Myocyte (in vitro differentiated cells): ENCODE measurements at regions not wholly inside any gene's neighbourhood (a gene's known extent, or its start where the extent isn't known, plus 50 kb on each side); places are given as distances from the start of the nearest gene placed in this dataset.
"Not testable (repeated sequence)": the region's sequence is repeated elsewhere in the genome, so short reads cannot be mapped to it uniquely, and the experiment has no call there.

ENCODE experiments used
- DNase-seq: peaks from one replicate; pipeline ENCODE4 v3.0.0-alpha.2; 2012; ENCODE audit warnings: low read depth

DNA sequence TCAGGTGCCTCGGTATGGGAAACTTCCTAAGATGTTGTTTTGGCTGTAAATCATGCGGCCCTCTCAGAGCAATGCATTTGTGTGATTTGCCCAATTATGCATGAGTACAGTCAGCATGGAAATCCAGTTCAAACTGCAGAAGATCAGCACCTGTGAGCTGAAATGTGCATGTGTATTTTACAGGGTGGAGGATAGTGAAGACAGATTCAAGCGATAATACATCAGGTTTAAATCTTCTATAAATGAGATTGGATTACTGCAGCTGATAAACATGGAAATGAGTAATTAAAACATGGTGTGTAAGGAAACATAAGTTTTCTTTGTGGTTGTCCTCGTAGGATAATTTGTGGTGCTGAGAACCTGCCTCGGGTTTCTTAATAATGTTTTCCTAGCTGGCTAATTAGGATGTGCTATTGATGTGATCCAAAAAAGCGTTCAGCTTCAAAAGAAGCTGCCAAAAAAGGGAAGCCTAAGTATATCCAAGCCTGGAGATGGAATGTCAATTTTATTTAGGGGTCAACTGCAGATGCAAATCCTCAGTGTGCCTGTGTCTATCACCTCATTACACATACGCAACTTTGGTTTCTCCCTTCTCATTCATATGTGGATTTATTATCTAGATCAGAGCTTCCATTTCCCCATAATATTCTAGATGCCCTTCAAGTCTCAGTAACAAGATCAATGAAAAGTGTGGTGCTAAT, 117.1 kb upstream of the CCDC28A start:
- no peak for DNase-seq

DNA sequence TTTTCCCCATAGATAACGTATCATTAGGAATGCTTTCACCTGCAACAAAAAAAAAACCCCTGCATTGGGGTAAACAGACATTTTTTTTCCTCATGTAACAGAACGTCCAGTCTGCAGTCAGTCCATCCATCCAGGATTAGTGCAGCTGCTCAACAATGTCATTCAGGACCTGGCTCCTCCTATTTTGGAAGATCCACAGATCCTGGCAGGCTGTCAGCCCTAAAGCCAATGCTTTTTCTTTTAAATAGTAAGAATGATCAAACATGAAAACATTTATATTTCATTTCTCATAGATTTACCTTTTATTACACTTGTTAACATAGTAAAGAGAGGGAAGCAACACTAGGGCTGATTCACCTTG, 116.5 kb upstream of the CCDC28A start:
- peak; percentile 82 for DNase-seq

DNA sequence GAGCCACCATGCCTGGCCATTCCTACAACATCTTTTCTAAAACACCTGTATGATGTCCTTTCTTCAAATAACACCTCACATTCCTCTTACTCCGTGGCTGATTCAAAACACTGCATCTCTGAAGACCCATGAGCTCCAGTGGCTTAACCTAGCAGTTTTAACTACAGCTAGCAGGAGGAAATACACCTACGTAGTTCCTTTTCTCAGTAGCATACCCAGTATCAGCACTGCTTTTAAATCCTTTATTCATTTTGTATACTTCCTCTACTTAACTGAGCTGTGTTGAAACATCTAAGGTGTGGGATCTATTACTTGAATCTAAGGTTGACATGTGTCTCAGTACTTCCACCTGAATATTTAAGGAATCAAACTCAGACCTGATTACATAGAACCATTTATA, 113.6 kb upstream of the CCDC28A start:
- no peak for DNase-seq

DNA sequence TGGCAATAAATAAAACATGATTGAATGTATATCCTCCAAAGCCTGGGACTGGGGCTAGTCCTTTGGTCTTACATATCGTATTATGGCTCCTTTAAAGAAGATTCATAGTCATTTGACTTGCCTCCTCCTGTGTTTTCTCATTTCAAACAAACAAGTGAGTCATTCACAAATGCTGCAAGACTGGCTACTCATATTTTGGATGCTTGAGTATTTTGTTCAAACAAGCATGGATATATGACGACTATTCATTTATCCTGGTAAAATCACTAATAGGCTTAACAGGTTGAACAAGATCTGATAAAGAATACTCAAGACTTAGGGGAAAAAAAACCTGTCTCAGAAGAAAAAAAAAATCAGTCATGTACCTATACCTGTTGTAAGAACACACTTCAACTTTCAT, 111.1 kb upstream of the CCDC28A start:
- peak; percentile 46 for DNase-seq

DNA sequence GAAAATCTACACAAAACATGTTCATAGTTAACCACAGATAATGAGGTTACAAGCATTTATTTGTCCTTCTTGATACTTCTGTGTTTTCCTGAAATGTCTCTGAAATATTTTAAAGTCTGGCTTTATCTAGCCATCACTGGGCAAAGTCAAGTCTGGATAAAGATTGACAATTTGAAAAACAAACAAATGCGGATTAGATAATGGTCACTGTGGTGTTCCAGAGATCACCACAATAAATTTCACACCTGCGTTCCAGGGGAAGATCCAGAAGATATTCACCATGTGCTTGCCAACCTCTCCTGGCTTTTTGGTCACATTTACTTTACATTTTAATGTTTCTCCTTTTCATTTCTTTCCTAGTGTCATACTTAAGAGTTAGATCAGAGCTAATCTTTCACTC, 109.7 kb upstream of the CCDC28A start:
- DNase-seq: no peak

DNA sequence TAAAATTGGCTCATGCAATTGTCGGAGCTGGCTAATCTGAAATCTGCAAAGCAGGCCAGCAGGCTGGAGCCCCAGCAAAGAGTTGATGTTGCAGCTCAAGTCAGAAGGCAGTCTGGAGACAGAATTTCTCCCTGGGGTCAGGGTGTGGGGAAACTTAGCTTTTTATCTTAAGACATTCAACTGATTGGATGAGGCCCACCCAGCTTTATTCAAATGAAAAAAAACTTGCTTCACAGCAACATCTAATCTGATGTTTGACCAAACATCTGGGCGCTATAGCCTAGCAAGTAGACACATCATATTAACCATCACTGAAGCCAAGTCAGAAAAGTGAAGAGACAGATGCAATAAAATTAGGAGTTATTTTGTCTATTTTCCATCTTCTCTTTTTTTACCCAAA, 108.8 kb upstream of the CCDC28A start:
- DNase-seq: no peak

DNA sequence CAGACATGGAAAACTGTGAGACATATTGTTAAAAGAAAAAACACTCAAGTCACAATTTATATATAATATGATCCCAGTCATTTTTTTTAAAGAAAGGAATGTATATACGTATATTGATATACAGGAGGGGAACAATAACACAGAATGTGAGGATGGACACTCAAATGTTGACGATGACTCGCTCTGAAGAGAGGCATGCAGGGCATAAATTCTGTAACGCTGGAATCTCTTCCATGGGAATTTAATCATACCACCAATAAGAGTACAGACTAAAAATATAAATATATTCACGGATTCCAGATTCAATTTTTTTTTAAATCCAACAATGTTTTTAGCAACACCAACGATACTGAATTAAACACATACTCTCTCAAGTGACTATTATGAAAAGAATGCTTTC, 106.9 kb upstream of the CCDC28A start:
- no peak for DNase-seq

DNA sequence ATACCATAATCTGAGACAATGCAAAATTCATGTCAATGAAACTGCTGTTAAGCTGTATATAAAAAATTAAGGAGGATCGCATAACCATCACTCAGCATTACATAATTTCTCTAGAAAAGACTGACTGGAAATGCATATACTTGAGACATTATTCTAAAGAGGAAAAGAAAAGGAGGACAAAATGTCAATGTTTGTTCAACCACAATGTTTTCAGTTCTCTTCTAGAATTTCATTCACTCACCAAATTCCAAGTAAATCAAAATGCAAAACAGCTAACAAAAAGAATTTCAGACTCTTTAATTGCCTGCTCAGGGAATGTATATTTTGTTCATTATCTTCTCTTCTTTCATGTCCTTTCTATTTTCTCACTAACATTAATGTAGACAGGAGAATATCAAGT, 106.2 kb upstream of the CCDC28A start:
- no peak for DNase-seq

DNA sequence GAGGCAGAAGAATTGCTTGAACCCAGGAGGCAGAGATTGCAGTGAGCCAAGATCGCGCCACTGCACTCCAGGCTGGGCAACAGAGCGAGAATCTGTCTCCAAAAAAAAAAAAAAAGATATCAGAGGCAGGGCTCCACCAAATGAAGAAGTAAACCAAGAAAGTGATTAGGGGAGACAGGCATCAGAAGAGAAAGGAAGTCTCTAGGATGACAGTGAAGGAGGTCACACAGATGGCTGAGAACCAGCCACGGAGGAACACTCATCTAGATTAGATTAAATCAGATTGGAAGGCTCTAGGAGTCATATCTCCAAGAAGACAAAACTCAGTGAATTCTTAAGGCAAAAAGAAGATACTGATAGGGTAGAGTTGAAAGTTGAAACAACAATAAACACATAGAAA, 102.2 kb upstream of the CCDC28A start:
- DNase-seq: no peak

DNA sequence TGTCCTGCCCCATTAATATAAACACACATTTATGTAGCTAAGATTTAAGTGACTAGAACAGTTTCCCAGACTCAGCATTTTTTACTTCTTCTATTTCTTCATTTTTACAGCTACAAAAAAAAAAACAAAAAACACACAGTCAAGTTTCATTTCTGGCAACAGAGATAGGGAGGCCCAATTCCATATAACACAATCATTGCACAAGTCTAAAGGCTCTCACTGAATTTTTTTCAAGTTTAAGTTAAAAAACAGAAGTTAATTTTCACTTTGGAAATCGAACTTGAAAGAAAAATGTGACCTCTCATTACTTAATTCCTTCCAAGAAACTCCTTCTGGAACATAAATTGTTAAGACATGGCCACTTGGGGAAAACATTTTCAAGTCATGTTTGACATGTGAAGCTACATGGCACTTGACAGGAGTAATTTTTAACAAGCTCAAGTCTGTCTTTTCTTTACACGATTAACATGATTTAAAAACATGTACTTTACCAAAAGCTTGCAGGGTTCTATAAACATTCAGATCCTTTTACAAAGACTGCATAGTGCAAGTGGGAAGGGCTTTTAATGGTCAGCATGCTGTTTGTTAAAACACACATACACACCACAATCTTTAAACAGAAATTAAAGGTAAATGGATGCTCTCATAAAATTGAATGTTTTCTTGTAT, 100.1 kb upstream of the CCDC28A start:
- no peak for DNase-seq

DNA sequence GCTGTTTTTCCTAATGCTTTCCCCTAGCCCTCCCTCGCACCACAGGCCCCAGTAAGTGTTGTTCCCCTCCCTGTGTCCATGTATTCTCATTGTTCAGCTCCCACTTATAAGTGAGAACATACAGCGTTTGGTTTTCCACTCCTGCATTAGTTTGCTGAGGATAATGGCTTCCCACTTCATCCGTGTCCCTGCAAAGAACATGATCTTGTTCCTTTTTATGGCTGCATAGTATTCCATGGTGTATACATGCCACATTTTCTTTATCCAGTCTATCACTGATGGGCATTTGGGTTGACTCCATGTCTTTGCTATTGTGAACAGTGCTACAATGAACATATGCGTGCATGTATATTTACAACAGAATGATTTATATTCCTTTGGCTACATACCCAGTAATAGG, 99.1 kb upstream of the CCDC28A start:
- not testable (repeated sequence) for DNase-seq

DNA sequence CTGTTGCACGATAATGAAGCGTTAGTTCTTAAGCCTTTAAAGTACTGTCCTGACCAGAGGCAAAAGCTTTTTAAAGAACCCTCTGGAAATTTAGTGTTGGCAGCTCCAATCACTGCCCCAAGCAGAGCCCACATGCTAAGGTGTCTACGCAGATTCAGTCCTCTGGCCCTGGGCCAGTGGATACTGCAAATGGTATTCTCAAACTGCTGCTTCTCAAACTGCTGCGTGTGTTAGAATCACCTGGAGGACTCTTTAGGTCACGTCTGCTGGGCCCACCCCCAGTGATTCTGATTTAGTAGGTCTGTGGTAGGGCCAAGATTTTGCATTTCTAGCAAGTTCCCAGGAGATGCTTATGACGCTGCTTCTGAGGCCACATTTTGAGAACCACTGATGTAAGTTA, 96.0 kb upstream of the CCDC28A start:
- DNase-seq: no peak

DNA sequence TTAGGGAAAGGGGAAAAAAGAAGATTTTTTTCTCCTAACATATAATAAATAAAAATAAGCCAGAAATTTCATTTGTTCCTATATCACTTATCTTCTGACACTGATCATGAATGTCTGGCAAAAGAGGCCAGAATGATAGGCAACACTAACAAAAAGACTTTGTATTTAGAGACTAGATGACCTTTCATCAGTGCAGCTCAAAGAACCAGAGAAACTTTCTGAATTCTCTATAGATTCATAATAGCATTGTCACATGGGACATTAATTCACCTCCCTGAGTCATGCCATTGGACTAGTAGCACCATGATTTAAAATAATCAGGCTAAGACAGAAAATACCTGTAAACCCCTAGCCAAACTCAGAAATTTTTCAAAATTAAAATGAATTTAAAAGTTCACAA, 95.4 kb upstream of the CCDC28A start:
- DNase-seq: no peak

DNA sequence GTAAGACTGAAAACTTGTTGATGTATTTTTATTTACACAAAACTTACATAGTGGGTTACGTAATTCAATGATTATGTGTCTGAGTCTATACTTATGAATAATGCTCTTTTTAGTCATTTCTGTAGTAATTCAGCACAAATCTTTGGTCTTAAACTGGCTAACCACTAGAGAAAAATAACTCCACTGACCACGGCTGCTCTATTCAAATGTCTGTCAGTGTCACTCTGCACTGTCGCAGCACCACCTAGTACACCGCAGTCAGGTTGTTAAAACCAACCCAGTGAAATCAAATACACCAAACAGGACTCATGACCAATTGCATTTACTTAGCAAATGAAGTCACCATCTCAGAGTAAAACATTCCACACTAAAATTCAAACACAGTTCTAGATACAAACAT, 93.5 kb upstream of the CCDC28A start:
- DNase-seq: peak; percentile 66

DNA sequence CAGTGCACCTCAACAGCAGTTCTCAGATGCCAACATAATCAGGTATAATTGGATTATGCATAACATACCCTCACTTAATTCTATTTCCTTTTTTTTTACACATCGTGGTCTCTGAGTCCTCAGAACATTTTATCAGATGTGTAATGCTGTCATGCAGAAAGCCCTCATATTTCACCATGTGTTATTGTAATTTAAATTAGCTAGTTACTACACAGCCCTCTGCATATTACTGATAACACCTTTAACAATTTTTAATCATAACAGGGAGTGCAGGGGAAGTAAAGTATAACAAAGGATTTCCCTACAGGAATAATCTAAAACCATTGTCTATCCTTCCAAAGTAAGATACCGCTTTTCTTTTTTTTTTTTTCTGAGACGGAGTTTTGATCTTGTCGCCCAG, 91.9 kb upstream of the CCDC28A start:
- no peak for DNase-seq

DNA sequence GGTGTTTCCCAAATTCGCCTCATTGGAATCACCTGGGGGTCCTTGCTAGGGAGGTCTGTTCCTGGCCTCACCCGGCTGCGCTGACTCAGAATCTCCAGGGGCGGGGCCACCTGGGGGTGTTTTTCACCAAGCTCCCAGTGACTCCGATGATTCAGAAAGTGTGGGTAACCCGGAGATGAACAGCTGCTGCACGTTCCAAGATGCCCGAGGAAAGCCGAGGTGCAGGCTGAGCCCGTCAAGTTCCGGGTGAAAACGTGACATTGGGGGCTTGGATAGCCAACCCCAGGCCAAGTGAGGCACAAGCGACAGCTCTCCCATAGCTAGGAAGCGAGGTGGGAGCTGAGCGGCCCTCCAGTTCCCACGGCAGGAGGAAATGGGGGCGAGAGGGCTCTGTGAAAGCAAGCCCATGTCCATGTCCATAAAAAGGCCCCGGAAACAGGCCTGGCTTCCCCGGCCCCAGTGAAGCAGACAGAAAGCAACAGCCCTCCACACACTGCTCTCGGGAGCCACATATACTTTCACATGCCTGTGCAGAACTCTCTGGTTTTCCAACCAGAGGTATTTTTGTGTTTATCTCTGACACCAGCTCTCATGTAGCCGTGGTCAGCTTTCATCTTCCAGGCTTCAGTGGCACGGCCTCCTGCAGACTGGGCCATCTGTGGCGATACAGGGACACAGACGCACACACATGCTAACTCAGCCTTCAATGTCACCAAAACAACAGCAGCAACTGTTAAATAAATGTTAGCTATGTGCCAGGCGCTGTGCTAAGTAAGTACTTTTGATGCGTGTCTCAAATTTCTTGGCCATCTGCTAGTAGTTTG, 90.7 kb upstream of the CCDC28A start:
- peak; percentile 96 for DNase-seq

DNA sequence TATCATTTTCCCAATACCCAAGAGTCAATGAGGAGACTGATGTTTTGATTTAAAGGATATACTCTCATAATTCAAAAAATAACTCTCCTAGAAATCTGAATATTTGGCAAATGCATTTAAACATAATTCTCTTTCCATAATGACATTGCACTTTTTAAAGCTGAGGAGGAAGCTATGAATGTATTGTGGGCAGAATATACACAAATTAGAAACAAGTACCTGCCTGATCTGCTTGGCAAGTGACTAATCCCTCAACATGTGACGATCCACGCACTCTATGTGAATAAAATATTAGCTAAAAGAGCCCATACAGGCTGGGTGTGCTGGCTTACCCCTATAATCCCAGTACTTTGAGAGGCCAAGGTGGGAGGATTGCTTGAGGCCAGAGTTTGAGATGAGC, 88.3 kb upstream of the CCDC28A start:
- no peak for DNase-seq

DNA sequence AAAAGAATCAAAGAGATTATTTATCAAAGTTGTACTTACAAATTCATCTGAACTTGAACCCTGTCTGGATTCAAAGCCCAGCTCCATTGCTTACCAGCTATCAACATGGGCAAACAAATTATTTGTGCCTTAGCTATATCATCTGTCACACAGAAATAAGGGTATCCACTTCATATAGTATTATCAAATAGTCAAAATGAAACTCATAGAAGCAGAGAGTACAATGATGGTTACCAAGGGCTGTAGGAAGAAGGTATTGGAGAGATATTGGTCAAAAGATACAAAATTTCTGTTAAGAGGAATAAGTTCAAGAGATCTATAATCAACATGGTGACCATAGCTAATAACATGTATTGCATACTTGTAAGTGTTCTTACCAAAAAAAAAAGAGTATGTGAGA, 87.8 kb upstream of the CCDC28A start:
- DNase-seq: no peak

DNA sequence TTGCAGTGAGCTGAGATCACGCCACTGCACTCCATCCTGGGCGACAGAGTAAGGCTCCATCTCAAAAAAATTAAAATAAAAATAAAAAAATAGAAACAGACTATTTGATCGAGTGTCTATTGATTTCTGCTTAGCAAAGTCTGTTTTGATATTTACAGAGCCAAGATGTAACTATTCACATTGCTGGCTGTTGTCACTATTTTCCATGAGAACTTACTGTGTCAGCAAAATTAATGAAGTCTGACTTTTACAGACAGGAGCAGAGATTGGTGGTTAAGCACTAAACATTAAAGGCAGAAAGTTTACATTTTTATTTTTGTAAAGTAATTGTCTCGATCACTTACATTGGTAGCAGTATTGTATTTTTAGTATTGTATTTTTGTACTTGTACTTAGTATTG, 85.0 kb upstream of the CCDC28A start:
- no peak for DNase-seq

DNA sequence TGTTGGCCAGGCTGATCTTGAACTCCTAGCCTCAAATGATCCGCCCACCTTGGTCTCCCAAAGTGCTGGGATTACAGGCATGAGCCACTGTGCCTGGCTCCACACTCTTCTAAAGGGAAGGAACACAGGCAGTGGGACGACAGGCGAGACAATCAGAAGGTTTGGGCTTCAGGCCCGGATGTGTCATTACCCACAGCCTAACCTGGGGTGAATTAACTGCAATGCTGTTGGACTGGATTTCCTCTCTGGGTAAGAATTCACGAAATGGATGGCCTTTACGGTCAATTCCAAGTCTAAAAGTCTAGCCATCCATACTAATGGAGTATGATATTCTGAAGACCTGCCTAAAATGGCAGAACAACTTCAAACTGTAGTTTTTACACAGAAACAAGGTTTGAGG, 83.7 kb upstream of the CCDC28A start:
- no peak for DNase-seq

DNA sequence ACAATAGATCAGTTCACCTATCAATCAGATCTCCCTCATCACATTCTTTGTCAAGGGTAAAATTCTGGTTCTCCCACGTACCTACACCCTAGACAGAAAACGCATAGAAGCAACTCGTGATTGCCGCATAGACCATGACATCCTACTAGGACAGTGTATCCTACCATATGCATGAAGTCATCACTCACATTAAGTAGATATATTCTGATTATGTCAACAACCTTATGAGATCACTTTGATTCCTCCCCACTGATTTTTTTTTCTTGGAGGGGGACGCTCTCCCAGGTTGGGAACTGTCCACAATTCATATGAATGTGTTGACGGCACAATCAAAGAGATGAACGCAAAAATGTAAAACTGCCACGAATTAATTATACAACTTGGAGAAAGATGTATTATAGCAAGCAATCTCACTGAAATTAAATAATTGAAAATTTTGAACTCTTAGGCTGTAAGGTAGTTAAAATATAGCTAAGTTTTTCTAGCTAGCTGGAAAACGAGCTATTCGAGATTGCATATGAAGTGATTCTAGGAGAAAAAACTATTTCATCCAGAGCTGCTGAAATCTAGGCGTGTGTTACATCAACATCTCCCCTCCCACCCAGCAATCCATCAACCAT, 82.5 kb upstream of the CCDC28A start:
- DNase-seq: no peak

DNA sequence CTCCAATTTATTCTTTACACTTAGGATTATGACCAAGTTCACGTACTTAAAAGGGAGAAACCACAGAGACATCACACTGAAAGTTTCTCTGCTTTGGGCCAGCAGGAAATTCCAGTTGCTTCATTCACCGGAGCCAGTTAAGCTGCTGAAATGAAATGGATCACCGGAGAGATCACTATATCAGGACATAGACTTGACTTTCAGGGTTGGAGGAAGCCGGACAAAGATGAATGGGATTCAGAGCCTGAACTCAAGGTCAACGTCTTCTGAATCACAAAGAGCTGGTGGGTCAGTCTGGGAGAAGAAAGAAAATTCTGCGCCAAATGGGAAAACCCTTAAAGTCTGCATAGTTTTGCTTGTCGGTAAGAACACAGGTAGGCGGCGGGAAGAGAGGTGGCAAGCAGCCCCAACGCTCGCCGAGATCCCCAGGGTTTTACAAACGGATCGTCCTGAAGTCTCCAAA, 81.9 kb upstream of the CCDC28A start:
- peak; percentile 33 for DNase-seq
